ENCODE measurements at regions not wholly inside any gene's neighbourhood (a gene's known extent, or its start where the extent isn't known, plus 50 kb on each side); places are given as distances from the start of the nearest gene placed in this dataset.

GRCh38 chr5:19314840-19315239 is 673.2 kb downstream of the CDH18 start:
- no peak for TF ChIP-seq CTCF (IDR thresholded peaks at IDR 0.05)
- TF ChIP-seq ZFX (IDR thresholded peaks at IDR 0.05; ENCODE audit: borderline replicate concordance), result no peak

Measured in 22Rv1 (cell line).